NT2/D1 (cell line): ENCODE measurements at regions not wholly inside any gene's neighbourhood (a gene's known extent, or its start where the extent isn't known, plus 50 kb on each side); places are given as distances from the start of the nearest gene placed in this dataset.
"Not testable (repeated sequence)": the region's sequence is repeated elsewhere in the genome, so short reads cannot be mapped to it uniquely, and the experiment has no call there.

Source experiments
- DNase-seq: peaks from one replicate; pipeline ENCODE4 v3.0.0-alpha.2; 2011; ENCODE audit warnings: low read depth, low spot score
- H3K27me3 ChIP-seq: 2 replicates; pipeline ENCODE4 v1.6.0; 2011; ENCODE audit warnings: mild to moderate bottlenecking; ENCODE audit not compliant: insufficient read length, insufficient read depth
- H3K36me3 ChIP-seq: 2 replicates; pipeline ENCODE4 v1.6.1; 2011; ENCODE audit warnings: mild to moderate bottlenecking, low read length, mixed read lengths; ENCODE audit not compliant: insufficient read depth, insufficient read length
- H3K4me1 ChIP-seq: 2 replicates; pipeline ENCODE4 v1.5.1; 2011; ENCODE audit not compliant: insufficient read depth, insufficient read length
- H3K4me3 ChIP-seq: 2 replicates; pipeline ENCODE4 v1.5.1; 2011; ENCODE audit warnings: low read depth; ENCODE audit not compliant: insufficient read length
- H3K9ac ChIP-seq: 2 replicates; pipeline ENCODE4 v1.6.0; 2011; ENCODE audit warnings: low read depth; ENCODE audit not compliant: insufficient read length
- H3K9me3 ChIP-seq: 2 replicates; pipeline ENCODE4 v1.5.1; 2011; ENCODE audit warnings: mild to moderate bottlenecking, low read length; ENCODE audit not compliant: insufficient read depth
- SUZ12 ChIP-seq: IDR thresholded peaks from 2 replicates; pipeline ENCODE4 v1.6.1; 2011; ENCODE audit not compliant: insufficient read length, insufficient read depth; ENCODE audit errors: extremely low read depth
- YY1 ChIP-seq: IDR thresholded peaks from 2 replicates; pipeline ENCODE4 v1.6.1; 2011; ENCODE audit not compliant: insufficient read length, insufficient read depth
- ZNF274 ChIP-seq: IDR thresholded peaks from 2 replicates; pipeline ENCODE4 v1.6.1; 2011; ENCODE audit warnings: mild to moderate bottlenecking, low read depth, low read length

GRCh38 chr4:69013933-69014332, 62.3 kb upstream of the UGT2A3 start:
- H3K27me3 ChIP-seq, H3K4me1 ChIP-seq, H3K4me3 ChIP-seq, DNase-seq, H3K9me3 ChIP-seq, H3K9ac ChIP-seq, H3K36me3 ChIP-seq: not testable (repeated sequence)

GRCh38 chr4:69017986-69018385, 66.4 kb upstream of the UGT2A3 start:
- not testable (repeated sequence) for H3K36me3 ChIP-seq, H3K4me3 ChIP-seq, H3K4me1 ChIP-seq, H3K27me3 ChIP-seq, H3K9me3 ChIP-seq, H3K9ac ChIP-seq, DNase-seq

GRCh38 chr4:69019538-69020461, 68.2 kb upstream of the UGT2A3 start:
- not testable (repeated sequence) for H3K27me3 ChIP-seq, H3K9ac ChIP-seq, DNase-seq, H3K4me1 ChIP-seq, H3K36me3 ChIP-seq, H3K9me3 ChIP-seq, H3K4me3 ChIP-seq

- H3K4me3 ChIP-seq, result not testable (repeated sequence)
These were observed 68.8 kb upstream of the UGT2A3 start for GRCh38 chr4:69020462-69020807.

GRCh38 chr4:69025191-69025998, 70.9 kb upstream of the UGT2B7 start:
- no peaks in the 10 kb centered on the region for H3K4me1 ChIP-seq
- no peaks in the 10 kb centered on the region for H3K36me3 ChIP-seq
- DNase-seq, result peak; percentile 9
- no peak overlapping the region for H3K9ac ChIP-seq
- H3K27me3 ChIP-seq, result no peaks in the 10 kb centered on the region
- no peak overlapping the region for H3K4me3 ChIP-seq
- TF ChIP-seq ZNF274, result no peak
- no peak for TF ChIP-seq YY1
- no peak for TF ChIP-seq SUZ12
- no peaks in the 10 kb centered on the region for H3K9me3 ChIP-seq

More at GRCh38 chr4:69020462-69020807, 68.8 kb upstream of the UGT2A3 start:
- H3K9me3 ChIP-seq, H3K27me3 ChIP-seq, H3K4me1 ChIP-seq, DNase-seq, H3K36me3 ChIP-seq, H3K9ac ChIP-seq: not testable (repeated sequence)

- Histone ChIP-seq H3K9me3 (no peaks in the 10 kb centered on the region), H3K36me3 (no peaks in the 10 kb centered on the region), H3K4me1 (no peaks in the 10 kb centered on the region), H3K27me3 (no peaks in the 10 kb centered on the region), H3K9ac (no peak overlapping the region), H3K4me3 (no peak overlapping the region)
- DNase-seq, result no peak
- TF ChIP-seq YY1, result no peak
- no peak for TF ChIP-seq ZNF274
- no peak for TF ChIP-seq SUZ12
These were observed 70.3 kb upstream of the UGT2B7 start for GRCh38 chr4:69025999-69026387.

GRCh38 chr4:69026974-69027373, 69.3 kb upstream of the UGT2B7 start:
- no peak overlapping the region for H3K9ac ChIP-seq
- H3K4me1 ChIP-seq, result no peaks in the 10 kb centered on the region
- H3K27me3 ChIP-seq, result no peaks in the 10 kb centered on the region
- no peak for TF ChIP-seq YY1
- H3K36me3 ChIP-seq, result no peaks in the 10 kb centered on the region
- DNase-seq, result no peak
- no peaks in the 10 kb centered on the region for H3K9me3 ChIP-seq
- no peak overlapping the region for H3K4me3 ChIP-seq

- Histone ChIP-seq H3K4me3 (no peak overlapping the region), H3K27me3 (no peaks in the 10 kb centered on the region), H3K9me3 (no peaks in the 10 kb centered on the region), H3K4me1 (no peaks in the 10 kb centered on the region), H3K36me3 (no peaks in the 10 kb centered on the region), H3K9ac (no peak overlapping the region)
- DNase-seq, result no peak
- TF ChIP-seq ZNF274, result no peak
- no peak for TF ChIP-seq SUZ12
- TF ChIP-seq YY1, result no peak
These were observed 65.9 kb upstream of the UGT2B7 start for GRCh38 chr4:69030326-69030725.
